ENCODE measurements at regions not wholly inside any gene's neighbourhood (a gene's known extent, or its start where the extent isn't known, plus 50 kb on each side); places are given as distances from the start of the nearest gene placed in this dataset.
"Not testable (repeated sequence)": the region's sequence is repeated elsewhere in the genome, so short reads cannot be mapped to it uniquely, and the experiment has no call there.

DNA sequence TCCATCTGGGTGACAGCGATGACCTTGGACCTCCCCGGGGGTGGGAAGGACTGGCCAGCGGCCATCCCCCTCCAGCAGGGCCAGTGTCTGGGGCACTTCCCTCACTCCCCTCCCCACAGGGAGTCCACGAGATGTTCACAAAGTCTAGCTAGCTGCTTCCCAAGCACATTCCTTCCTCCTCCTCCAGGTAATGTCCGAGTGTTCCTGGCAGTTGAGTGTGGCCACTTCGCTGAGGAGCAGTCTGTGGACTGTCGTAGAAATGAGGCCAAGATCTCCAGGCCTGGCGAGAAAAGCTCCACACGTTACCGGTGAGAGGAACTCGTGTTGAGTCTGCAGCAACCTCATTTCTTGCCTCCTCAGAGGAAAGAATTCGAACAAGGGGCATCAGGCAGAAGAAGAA lies 425.5 kb downstream of the BRD1 start:
- no peak for DNase-seq

DNA sequence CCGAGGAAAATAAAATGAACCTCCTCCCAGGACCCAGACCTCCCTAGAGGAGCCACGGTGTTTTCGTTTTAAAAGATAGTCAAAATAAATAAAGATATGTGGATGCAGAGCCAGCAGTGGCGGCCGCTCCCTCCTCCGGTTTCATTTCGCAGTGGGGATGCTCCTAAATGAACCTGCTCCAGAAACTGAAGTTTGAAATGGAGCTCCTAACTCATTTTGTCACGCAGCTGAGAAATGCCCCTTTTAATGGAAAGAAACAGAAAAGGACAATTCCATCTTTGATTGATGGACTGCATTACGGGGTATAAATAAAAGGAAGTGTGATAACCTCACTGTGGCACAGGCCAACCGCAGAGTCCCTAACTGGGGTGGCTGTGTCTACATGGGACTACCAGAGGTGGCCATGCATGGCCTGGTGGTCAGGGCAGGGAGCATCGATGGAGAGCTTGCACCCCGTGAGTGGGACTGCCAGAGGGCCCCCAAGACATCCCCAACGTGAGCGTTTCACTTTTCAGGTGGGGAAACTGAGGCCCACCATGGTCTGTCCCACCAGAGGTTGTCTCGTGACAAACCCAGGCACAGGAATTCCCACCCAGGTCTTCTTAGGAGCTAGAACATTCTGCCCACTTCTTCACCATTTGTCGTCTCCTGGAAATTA lies 426.6 kb downstream of the BRD1 start:
- no peak for DNase-seq

DNA sequence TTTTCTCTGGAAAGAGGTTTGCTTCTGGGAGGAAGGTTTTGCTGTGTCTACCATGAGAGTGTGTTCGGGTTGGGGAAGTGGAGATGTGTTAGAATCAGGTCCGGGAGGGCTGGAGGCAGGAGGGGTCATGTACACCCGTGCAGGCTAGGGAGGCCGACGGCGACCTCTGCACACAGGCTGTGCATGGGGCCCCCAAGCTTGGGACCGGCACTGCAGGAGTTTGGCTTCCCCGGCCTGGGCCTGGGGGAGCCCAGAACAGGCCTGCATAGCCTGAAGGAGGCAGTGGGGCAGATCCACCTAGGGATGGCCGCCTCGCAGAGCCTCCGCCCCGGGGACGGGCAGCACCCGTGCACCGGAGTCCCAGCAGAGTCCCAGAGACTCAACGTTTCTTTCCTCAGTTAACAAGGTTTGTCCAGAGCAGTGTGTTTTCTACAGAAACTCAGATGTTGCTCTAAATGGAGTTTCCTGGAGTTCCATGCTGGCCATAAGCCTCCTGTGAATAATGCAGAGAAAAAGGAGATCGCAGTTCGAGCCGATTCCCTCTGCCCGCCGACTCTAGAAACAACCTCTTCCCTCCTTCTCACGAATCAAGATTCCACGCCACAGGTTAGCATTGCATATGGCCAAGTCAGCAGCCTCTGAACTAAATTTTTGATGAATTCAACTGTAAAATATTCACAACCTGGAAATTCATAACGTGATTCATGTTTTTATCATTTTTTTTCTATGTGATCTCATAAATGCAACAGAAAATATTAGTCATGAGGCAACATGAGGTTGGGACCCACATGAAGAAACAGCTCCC lies 427.3 kb downstream of the BRD1 start:
- no peak for DNase-seq

DNA sequence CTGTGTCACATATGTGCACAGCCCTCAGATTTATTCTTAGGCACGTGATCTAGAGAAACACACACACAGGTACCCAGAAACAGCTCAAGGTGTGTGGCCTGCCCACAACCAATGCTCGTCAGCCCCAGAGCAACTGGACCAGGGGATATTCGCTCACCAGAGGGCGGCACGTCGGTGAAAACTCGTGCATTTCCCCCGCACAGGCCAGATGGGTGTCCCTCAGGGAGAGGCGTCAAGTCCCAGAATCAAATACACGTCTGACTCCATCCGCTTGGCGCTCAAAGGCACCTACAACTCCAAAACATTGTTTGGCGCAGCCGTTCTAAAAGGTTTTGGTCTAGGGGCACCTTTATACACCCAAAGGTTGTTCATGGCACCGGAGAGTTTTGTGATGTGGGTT lies 429.0 kb downstream of the BRD1 start:
- DNase-seq: no peak

DNA sequence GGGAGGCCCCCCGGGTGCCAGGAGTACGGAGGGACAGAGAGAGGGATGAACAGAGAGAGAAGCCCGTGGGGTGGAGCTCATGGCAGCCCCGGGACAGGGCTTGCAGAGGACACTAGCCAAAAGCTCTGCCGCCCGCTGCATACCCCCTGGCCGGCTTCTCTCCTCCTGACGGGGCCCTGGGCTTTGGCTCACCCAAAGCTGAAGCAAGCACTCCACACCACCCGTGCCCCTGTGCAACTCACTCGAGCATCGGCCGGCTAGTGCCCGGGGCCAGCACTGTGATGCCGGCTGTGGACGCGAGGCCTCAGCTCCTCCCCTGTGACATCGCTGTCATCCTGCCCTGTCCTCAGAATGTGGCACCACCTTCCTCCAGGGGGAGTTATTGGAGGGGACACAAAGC lies 429.6 kb downstream of the BRD1 start:
- no peak for DNase-seq

DNA sequence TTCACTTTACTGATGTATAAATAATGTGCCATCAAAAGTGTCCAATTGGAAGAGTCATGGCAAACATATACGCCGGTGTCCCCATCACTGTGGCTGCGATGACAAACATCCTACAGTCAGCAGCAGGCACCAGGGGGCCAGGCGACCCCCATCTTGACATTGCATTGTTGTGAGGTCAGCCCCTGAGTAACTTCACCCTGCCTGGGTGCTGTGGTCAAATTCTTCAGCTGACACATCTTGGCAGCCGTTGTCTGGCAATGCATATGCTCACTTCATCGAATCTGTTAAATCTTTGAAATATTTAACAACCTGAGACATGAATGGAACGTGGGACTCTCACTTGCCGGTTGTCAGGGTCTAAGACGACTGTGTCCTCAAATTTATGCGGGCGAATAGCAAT lies 430.9 kb downstream of the BRD1 start:
- DNase-seq: no peak

DNA sequence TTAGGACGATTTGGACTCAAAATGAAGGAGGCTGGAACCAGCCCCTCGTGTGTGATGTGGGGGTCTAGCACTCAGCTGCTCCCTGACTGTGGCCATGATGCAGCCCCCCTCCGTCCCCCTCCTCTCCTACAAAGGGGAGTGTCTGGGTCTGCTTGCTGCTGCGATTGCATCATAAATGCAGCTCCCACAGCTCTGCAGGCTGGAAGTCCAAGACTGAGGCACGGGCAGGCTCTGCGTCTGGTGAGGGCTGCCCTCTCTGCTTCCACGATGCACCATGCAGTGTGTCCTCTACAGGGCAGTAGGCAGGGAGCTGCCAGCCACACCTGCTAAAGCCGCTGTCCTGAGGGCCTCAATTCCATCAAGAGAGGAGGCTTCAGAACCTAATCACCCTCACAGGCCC lies 432.1 kb downstream of the BRD1 start:
- DNase-seq: no peak

DNA sequence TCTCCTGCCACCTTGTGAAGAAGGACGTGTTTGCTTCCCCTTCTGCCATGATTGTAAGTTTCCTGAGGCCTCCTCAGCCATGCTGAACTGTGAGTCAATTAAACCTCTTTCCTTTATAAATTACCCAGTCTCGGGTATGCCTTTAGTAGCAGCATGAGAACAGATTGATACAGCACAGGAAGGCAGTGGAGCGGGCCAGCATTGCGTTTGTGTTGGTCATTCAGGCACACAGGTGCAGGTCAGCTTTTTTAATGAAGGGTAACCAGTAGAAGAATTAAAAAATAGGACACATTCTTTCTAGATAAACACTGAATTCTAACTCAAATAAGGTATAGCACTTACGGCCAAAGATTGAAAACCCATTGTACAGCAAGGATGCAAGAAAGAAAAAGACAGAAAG lies 432.6 kb downstream of the BRD1 start:
- not testable (repeated sequence) for DNase-seq

DNA sequence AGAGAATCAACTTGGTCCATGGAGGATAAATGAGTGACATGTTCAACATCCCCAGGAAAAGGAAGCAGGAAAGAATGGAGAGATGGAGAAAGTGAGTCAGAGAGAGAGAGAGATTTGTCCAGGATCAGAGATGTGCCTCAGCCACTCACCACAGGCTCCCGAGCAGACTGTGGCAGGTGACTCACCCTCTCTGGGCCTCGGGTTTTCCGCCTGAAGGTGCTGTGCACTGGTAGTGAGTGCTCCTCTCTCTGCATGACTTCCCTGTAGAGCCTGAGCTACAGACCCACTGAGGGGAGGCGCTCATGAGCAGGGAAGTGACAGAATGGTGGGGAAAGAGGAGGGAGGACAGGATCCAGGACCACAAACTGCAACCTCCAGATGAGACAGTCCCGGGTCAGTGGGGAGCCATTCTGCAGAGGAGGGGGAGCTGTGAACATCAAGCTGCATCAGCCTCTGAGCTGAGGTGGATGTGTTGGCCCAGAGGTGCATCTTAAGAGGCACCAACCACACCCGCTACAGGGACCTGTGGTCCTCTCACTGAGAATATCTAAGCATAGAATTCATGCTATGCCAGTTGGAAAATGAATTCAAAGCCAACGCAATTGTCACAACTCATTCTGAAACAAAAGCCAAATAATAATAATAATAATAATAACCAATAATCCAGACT lies 433.4 kb downstream of the BRD1 start:
- DNase-seq: no peak

DNA sequence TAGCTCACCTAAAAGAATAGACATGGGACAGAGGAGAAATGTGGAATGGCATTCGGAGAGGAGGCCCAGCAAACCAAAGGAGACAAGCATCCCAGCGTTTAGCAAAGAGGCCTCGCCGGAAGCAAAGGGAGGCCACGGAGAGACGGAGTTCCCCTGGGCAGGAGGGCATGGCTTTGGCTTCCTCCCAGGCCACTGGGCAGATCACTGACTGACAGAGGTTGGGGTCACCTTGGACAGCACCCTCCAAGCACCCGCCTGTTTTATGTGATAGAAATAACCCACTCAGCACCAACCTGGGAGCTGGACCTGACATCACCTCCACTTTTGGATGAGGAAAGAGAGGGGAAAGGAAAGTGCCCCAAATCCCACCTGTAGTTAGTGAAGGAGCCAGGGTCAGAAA lies 434.1 kb downstream of the BRD1 start:
- no peak for DNase-seq

DNA sequence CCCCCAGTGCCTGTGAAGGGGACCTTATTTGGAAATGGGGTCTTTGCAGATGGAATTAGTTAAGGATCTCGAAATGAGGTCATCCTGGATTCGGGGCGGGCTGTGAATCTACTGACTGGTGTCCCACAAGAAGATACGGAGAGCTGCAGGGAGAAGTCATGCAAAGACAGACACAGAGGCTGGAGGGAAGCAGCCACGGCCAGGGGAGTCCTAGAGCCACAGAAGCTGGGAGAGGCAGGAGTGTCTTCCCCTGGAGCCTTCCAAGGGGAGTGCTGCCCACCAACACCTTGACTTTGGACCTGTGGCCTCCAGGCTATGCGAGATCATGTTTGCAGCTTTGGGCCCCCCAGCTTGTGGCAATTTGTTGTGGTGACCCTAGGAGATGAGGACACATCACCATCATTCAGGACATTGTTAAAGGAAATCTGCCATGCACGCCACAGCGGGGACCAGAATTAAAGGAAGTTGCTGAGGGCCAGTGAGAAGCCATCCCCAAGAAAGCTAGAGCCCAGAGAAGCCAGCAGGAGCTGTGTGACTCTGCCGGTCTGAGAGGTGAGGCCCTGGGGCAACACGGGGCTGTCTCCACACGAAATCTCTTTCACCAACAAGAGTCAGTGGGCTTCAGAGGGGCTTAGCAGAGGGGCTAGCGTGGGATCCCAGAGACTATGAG lies 434.7 kb downstream of the BRD1 start:
- no peak for DNase-seq

DNA sequence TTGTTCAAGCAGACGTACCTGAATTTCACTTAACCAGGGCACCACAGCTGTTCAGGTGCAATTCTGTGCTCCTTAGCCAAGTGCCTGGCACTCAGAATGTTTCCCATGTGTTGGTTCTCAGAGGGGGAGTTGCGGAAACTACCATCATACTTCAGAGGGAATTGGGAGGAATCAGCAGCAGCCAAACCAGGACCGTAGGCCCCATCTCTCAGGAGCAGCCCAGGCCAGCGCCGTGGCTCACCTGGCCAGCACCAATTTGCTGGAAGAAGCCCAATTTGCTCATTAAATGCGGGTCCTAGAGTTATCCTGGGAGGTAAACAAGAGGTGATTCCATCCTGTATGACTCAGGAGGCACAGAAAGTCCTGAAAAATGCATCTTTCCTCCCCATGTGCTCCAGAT lies 435.4 kb downstream of the BRD1 start:
- DNase-seq: no peak

DNA sequence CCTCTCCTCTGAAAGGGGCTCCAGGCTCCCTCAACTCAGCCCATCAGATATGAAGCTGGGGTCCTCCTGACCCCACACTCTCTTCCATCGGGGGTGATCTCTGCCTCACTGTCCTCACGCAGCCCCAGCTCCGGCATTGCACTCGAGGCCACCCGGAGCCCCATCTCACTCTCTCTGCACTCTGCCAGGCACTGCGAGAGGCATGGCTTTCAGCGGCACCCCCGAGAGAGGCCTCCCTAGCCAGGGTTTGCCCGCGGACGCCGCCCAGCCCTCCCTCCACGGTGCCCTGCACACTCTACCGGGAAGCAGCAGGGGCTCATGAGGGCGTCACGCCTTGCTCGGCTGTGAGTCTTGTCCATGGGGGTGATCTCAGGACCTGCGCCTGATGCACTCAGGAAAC lies 436.2 kb downstream of the BRD1 start:
- DNase-seq: no peak

DNA sequence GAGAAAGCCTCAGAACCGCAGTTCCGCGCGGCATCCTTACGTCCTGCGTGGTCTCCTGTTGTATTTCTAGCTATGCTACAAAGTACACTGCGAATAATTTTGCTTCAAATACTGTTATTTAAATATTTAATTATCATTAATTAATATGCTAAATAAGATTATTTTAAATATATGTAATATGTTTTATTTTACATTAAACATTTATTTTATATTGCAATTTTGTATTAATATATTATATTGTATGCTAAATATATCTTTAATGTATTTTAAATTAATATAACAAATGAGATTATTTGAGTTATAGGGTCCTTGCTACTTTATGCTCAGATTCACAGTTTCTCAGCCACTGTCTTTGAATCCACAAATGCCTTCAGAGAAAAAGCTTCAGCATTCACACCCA lies 436.7 kb downstream of the BRD1 start:
- DNase-seq: no peak

DNA sequence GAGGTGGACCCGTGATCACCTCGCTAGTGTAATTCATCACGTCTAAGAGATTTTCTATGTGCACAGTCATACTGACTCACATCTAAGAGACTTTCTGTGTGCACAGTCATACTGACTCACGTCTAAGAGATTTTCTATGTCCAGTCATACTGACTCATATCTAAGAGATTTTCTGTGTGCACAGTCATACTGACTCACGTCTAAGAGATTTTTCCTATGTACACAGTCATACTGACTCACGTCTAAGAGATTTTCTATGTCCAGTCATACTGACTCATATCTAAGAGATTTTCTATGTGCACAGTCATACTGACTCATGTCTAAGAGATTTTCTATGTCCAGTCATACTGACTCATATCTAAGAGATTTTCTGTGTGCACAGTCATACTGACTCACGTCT lies 443.8 kb downstream of the BRD1 start:
- DNase-seq: not testable (repeated sequence)

DNA sequence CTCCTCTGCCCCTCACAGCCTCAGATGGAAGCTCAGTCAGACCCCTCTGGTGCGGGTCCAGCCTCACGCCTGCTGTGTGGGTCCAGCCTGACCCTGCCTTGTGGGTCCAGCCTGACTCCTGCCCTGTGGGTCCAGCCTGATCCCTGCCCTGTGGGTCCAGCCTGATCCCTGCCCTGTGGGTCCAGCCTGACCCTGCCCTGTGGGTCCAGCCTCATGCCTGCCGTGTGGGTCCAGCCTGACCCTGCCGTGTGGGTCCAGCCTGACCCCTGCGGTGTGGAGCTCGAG lies 445.3 kb downstream of the BRD1 start:
- DNase-seq: no peak

DNA sequence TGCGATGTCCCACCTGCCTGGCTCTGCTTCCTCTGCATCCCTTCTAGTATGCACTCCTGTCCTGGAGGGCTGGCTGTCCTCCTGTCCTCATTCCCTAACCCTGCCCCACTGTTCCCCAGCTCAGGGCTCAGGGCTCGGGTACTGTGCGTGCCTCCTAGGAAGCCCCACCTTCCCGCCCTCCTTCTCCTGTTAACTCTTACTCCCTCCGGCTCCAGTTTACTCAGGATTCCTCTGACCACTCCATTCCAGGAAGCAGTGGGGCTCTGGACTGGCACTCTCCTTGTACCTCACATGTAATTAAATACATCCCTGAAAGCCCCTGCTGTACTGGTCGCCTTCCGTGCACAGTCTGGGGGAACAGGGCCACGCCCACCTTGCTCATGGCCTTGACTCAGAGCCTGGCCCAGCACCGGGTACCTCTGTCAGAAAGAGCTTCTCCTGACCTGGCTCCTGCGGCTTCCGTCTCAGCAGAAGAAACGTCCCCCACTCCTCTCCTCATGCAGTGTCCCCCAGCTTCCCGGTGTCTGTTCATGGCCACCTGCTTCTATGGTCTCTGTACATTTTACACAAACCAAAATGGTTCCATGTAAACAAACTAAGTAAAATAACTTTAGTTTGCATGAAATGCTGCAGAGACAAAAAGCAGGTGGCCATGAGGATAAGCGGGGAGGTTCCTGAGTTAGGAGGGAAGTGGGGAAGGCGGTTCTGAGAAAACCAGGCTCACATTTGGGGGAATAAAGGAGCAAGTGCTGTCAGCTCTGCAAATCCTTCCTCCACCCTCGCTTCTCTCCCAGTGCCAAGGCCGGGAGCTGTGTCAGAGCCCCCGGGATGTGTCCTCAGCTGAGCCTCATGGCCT lies 445.9 kb downstream of the BRD1 start:
- no peak for DNase-seq

DNA sequence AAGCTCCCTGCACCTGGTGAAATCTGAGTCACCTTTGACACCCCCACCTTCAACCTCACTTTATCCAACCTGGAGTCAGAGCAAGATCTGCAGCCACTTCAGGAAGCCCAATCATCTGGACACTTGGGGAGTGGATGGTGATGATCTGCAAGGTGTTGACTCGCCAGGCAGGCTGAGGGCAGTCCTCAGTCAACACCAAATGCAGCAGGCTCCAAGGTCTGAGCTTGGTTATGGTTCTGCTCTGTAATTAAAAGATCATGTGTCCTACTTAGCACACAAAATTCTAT lies 446.9 kb downstream of the BRD1 start:
- no peak for DNase-seq

DNA sequence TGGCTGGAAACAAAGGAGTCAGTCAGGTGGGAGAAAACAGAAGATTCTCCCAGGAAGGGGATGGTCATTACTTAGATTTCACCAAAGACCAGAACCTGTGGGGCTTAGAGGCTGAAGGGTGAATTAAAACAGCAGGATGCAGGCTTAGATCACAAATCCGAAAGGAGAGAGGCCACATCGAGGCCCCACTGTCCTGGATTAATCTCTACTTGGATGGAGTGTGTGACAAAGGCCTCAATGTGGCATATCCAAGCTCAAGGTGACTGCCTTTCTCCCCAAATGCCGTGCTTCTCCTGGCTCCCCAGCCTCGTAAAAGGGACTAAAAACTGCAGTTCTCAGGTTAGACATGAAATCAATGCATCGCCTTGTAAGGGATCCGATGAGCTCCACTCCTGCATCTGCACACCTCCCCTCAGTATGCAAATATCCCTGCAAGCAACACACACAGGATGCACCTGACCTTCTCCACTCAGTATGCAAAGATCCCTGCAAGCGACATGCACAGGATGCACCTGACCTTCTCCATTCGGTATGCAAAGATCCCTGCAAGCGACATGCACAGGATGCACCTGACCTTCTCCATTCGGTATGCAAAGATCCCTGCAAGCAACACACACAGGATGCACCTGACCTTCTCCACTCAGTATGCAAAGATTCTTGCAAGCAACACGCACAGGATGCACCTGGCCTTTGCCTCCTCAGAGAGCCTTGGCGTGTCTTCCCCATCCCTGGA lies 447.4 kb downstream of the BRD1 start:
- no peak for DNase-seq

DNA sequence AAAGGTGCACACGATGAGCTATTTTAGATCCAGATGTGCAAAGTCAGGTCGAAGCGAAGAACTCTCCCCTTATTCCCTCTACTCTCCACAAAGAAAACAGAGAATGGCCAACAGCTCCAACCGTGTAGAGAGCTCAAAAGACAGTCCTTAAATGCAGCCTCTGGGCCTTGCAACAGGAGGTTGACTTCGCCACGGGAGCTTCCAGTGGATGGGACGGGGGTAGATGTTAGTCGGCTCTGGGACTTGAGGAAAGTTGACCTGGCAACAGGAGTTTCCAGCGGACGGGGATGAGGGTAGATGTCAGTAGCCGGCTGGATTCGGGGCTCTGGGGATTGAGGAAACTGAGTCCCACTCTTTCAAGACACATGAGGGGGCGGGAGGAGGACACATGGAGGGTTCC lies 450.4 kb downstream of the BRD1 start:
- no peak for DNase-seq

DNA sequence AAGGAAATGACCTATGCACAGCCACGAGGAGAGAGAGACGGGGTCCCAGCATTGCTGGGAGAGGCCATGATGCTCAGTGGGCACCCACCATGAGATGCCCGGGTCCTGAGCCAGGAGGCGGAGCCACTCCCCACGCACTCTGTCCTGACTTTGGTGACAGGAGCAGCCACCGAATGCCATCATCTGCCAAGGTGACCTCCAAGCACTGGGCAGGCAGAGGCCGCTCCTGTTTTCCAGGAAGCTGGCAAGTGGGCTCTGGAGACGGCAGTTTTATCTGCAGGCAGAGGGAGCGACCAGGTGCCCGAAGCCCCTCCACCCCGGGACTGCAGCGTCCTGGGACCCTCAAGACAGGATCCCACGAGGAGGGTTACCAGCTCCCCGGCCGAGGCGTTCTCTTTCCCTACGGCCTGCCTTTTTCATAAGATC lies 453.9 kb downstream of the BRD1 start:
- DNase-seq: no peak

DNA sequence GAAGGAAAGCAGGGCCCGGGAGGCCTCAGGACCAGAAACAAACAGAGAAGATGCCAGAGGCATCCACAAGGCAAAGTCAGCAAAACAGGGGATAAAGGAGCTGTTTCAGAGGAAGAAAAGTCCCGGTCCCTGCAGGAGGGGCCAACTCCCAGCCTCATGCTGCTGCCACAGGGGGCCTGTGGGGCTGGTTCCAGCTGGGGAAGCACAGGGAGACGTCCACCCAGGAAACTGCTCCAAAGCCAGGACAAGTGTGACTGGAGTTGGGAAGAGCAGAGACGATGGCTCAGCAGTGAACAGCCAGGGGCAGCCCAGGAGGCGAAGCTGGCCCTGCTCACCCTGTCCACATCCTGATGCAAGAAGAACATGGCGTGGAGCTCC lies 454.4 kb downstream of the BRD1 start:
- no peak for DNase-seq
